Ovary (tissue), 3 donors: ENCODE measurements at regions not wholly inside any gene's neighbourhood (a gene's known extent, or its start where the extent isn't known, plus 50 kb on each side); places are given as distances from the start of the nearest gene placed in this dataset.

ENCODE experiments used
- CTCF ChIP-seq, 3 donors: fragments of 450-650 bp in 2 of 3; fragments of 200-600 bp in 1 of 3; IDR thresholded peaks; one replicate each; pipeline versions ENCODE4 v1.5.1 to v1.8.0; 2016 to 2022; ENCODE audit warnings: antibody characterized with exemption in 3 of 3, mild to moderate bottlenecking in 1 of 3
- EP300 ChIP-seq: sonication (generic); formaldehyde crosslinking; IDR thresholded peaks from one replicate; pipeline ENCODE4 v1.6.1; 2017; ENCODE audit warnings: antibody characterized with exemption
- donor health status: DM: no; HTN: no; CAD: no.

GRCh38 chr12:92603741-92604432 is 98.9 kb upstream of the PLEKHG7 start:
- TF ChIP-seq CTCF (IDR thresholded peaks at IDR 0.05) (no peak), EP300 (no peak)
